ENCODE measurements at regions not wholly inside any gene's neighbourhood (a gene's known extent, or its start where the extent isn't known, plus 50 kb on each side); places are given as distances from the start of the nearest gene placed in this dataset.

- no peak overlapping the region for H3K27ac ChIP-seq
- intact Hi-C loops (cut with DNase I): no loop called here
- H3K9me3 ChIP-seq (replicated peaks in 1 of 3): no peaks in the 10 kb centered on the region
- no peaks in the 10 kb centered on the region for H3K27me3 ChIP-seq
- no peaks in the 10 kb centered on the region for H3K4me1 ChIP-seq (replicated peaks in 1 of 2)
- TF ChIP-seq CTCF (IDR thresholded peaks at IDR 0.05): no peak
- H3K36me3 ChIP-seq (replicated peaks in 1 of 2): no peaks in the 10 kb centered on the region
- no peak overlapping the region for H3K4me3 ChIP-seq
- peak in 1 of 7 donors; percentile 9 for DNase-seq
- WGBS, 4 donors: 18 to 27% methylated on average over 4 of the region's 4 CpGs; no CpG with 5 or more reads in 2 of the 4 donors
Measured at GRCh38 chrY:21240221-21240620, 270.9 kb upstream of the RBMY1B start.

GRCh38 chrY:21240662-21241310 is 270.4 kb upstream of the RBMY1B start:
- Histone ChIP-seq H3K36me3 (replicated peaks in 1 of 2) (no peaks in the 10 kb centered on the region), H3K27me3 (no peaks in the 10 kb centered on the region), H3K4me1 (replicated peaks in 1 of 2) (no peaks in the 10 kb centered on the region), H3K4me3 (no peak overlapping the region), H3K9me3 (replicated peaks in 1 of 3) (no peaks in the 10 kb centered on the region), H3K27ac (no peak overlapping the region)
- 64 to 74% methylated on average over 2 of the region's 2 CpGs; no CpG with 5 or more reads in 2 of the 4 donors for WGBS, 4 donors
- no peak for TF ChIP-seq CTCF (IDR thresholded peaks at IDR 0.05)
- TF ChIP-seq POLR2A (IDR thresholded peaks at IDR 0.05): no peak
- no peak for DNase-seq
- intact Hi-C loops (cut with DNase I): no loop called here

- WGBS, 4 donors: 51 to 73% methylated on average over 2 of the region's 2 CpGs; no CpG with 5 or more reads in 2 of the 4 donors
- DNase-seq: no peak
- Histone ChIP-seq H3K27me3 (no peaks in the 10 kb centered on the region), H3K36me3 (replicated peaks in 1 of 2) (no peaks in the 10 kb centered on the region), H3K4me1 (replicated peaks in 1 of 2) (no peaks in the 10 kb centered on the region), H3K27ac (no peak overlapping the region), H3K9me3 (replicated peaks in 1 of 3) (no peaks in the 10 kb centered on the region), H3K4me3 (no peak overlapping the region)
- TF ChIP-seq CTCF (IDR thresholded peaks at IDR 0.05): no peak
- no peak for TF ChIP-seq POLR2A (IDR thresholded peaks at IDR 0.05)
- intact Hi-C loops (cut with DNase I): no loop called here
Measured at GRCh38 chrY:21242793-21243192, 268.3 kb upstream of the RBMY1B start.

- no peak for TF ChIP-seq CTCF (IDR thresholded peaks at IDR 0.05)
- TF ChIP-seq POLR2A (IDR thresholded peaks at IDR 0.05): no peak
- intact Hi-C loops (cut with DNase I): no loop called here
- Histone ChIP-seq H3K4me3 (no peak overlapping the region), H3K27ac (no peak overlapping the region), H3K36me3 (replicated peaks in 1 of 2) (no peaks in the 10 kb centered on the region), H3K9me3 (replicated peaks in 1 of 3) (no peaks in the 10 kb centered on the region), H3K27me3 (no peaks in the 10 kb centered on the region), H3K4me1 (replicated peaks in 1 of 2) (no peaks in the 10 kb centered on the region)
- 44 to 48% methylated on average over 5 of the region's 5 CpGs; no CpG with 5 or more reads in 2 of the 4 donors for WGBS, 4 donors
- no peak for DNase-seq
Measured at GRCh38 chrY:21246780-21247179, 264.4 kb upstream of the RBMY1B start.
